ENCODE measurements at regions not wholly inside any gene's neighbourhood (a gene's known extent, or its start where the extent isn't known, plus 50 kb on each side); places are given as distances from the start of the nearest gene placed in this dataset.

DNA sequence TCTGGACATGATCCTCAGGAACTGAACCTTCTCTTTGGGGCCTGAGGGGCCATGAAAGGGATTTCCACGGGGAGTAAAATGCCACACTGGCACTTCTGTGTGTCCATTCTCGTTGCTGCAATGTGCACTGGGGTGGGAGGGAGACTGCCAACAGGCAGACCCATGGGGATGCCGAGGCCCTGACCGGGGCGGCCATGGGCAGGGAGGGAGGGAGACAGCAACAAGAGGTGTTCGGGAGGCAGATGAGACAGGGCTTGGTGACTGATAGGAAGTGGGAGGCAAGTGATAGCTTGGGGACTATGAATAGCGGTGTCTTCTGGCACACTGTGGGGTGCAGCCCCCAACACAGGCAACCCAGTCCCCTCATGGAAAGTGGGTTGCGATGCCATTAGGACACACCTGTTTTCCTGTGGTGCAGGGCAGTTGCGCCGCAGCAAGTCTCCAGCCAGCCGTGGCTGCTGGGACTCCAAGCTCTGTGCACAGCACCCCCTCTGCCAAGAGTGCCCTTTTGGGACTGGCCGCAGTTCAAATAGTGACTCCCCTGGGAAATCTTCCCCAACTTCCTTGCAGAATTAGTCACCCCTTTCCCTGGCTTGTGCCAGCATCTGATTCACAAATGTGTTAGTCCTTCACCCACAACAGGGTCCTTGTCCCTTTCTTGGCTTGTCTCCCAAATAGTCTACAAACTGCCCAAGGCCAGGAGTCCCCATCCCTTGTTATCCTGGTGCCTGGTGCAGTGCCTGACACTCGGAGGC is 88.8 kb downstream of the CHST1 start:
- intact Hi-C loops (cut with DNase I; ENCODE audit: low total_unique reads): no loop called here
- TF ChIP-seq POLR2A (IDR thresholded peaks at IDR 0.05) (no peak), CTCF (IDR thresholded peaks at IDR 0.05 in 4 of 5, conservative IDR thresholded peaks at IDR 0.05 in 1 of 5) (no peak)
- no peak for DNase-seq
- Histone ChIP-seq H3K4me3 (no peak overlapping the region), H3K27me3 (peaks cover 5 to 8% (median 8%) of the 10 kb centered on the region in 3 donors), H3K9me3 (no peaks in the 10 kb centered on the region), H3K4me1 (no peaks in the 10 kb centered on the region), H3K27ac (no peak overlapping the region), H3K36me3 (no peaks in the 10 kb centered on the region)
- in situ Hi-C loops (cut with MboI; ENCODE audit: low sequenced_read_pairs in 4 of 4): no loop called here
- no peak for ATAC-seq

DNA sequence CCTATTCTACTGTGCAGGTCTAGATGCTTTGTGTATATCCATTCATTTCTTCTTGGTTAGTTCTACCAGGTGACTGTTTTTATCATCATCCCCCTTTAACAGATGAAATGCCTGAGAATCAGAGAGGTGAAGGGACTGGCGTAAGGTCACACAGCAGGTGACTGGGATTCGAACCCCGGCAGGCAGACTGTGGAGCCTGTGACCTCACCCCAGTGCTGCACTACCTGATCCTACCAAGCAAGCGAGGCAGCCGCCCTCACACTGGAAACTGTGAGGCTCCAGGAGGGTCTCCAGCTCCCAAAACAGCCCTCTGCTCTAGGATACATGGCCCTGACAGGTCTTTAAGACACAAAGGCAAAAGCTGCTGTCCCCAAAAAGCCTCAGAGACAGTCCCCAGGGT is 91.7 kb downstream of the CHST1 start:
- H3K27me3 ChIP-seq: peaks cover 5 to 8% (median 5%) of the 10 kb centered on the region in 3 donors

DNA sequence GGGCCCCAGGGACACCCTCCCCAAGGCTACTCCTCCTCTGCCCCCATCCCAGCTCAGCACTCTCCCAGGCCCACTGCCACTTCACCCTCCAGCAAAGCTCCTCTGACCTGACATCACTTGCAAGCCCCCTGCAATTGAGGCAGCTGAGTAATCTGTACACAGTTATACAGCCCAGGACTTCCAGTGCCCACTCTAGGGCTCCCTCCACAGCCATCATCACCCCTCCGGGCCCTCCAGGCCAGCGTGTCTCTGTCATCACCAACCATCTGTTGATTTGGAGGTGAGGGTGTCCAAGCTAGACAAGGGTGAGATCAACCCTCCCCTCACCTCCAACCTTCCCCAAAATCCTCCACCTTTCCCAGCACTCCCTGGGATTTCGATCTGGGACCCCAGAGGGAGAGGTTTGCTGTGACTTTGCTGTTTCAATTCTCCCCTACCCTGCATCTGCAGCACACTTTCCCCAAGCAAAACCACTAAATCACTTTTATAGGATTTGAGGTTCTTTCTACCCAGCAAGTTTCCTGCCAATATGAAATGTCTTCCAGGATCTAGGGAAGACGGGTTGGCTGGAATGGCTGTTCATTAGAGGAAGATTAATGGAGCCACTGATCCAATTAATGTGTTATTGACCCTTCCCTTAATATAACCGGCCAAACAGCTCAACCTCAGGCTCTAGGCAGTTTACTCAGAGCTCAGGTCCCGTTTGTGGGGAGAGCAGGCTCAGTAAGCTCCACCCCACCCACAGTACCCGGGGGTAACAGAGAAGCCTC is 92.9 kb downstream of the CHST1 start:
- TF ChIP-seq POLR2A (IDR thresholded peaks at IDR 0.05): no peak
- TF ChIP-seq CTCF (IDR thresholded peaks at IDR 0.05 in 4 of 5, conservative IDR thresholded peaks at IDR 0.05 in 1 of 5): no peak
- no peaks in the 10 kb centered on the region for H3K36me3 ChIP-seq
- H3K4me1 ChIP-seq: no peaks in the 10 kb centered on the region
- H3K27me3 ChIP-seq: peaks cover 5 to 8% (median 5%) of the 10 kb centered on the region in 3 donors
- in situ Hi-C loops (cut with MboI; ENCODE audit: low sequenced_read_pairs in 4 of 4): no loop called here
- H3K27ac ChIP-seq: no peak overlapping the region
- H3K9me3 ChIP-seq: no peaks in the 10 kb centered on the region
- no peak for ATAC-seq
- H3K4me3 ChIP-seq: no peak overlapping the region
- DNase-seq: no peak
- intact Hi-C loops (cut with DNase I; ENCODE audit: low total_unique reads): no loop called here

More for the DNA sequence above, 91.7 kb downstream of the CHST1 start:
- H3K27ac ChIP-seq: no peak overlapping the region
- ATAC-seq (no peak), DNase-seq (no peak)
- no peaks in the 10 kb centered on the region for H3K9me3 ChIP-seq
- TF ChIP-seq POLR2A (IDR thresholded peaks at IDR 0.05) (no peak), CTCF (IDR thresholded peaks at IDR 0.05 in 4 of 5, conservative IDR thresholded peaks at IDR 0.05 in 1 of 5) (no peak)
- in situ Hi-C loops (cut with MboI; ENCODE audit: low sequenced_read_pairs in 4 of 4) (no loop called here), intact Hi-C loops (cut with DNase I; ENCODE audit: low total_unique reads) (no loop called here)
- no peaks in the 10 kb centered on the region for H3K36me3 ChIP-seq
- no peak overlapping the region for H3K4me3 ChIP-seq
- H3K4me1 ChIP-seq: no peaks in the 10 kb centered on the region

DNA sequence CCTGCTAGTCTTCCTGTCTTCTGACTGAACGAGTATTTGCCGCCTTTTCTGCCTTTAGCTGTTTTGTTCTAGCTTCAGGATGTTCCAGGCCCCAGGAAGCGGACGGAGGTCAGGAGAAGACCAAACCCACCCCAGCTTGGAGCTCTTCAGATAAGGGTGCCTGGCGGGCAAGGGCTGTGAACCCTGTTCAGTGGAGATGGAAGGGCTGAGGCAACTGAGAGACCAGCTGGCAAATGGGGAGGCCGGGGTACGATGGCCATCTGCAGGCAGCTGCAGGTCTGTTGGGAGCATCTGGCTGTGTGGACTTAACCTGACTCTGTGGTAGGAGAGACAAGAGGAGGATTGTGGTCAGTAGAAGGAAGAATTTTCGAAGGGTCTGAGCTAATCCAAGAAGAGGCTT is 95.6 kb downstream of the CHST1 start:
- no peak overlapping the region for H3K4me3 ChIP-seq
- intact Hi-C loops (cut with DNase I; ENCODE audit: low total_unique reads) (no loop called here), in situ Hi-C loops (cut with MboI; ENCODE audit: low sequenced_read_pairs in 4 of 4) (no loop called here)
- ATAC-seq (no peak), DNase-seq (no peak)
- no peaks in the 10 kb centered on the region for H3K4me1 ChIP-seq
- TF ChIP-seq CTCF (IDR thresholded peaks at IDR 0.05 in 4 of 5, conservative IDR thresholded peaks at IDR 0.05 in 1 of 5): no peak
- no peak for TF ChIP-seq POLR2A (IDR thresholded peaks at IDR 0.05)
- no peaks in the 10 kb centered on the region for H3K9me3 ChIP-seq
- no peaks in the 10 kb centered on the region for H3K27me3 ChIP-seq
- H3K27ac ChIP-seq: no peak overlapping the region
- no peaks in the 10 kb centered on the region for H3K36me3 ChIP-seq
